Daoy (cell line): ENCODE measurements at regions not wholly inside any gene's neighbourhood (a gene's known extent, or its start where the extent isn't known, plus 50 kb on each side); places are given as distances from the start of the nearest gene placed in this dataset.

Source experiments
- DNase-seq: peaks from one replicate; pipeline ENCODE4 v3.0.0-alpha.2; 2015; ENCODE audit warnings: low read depth

GRCh38 chr2:138846216-138846821 is 66.1 kb upstream of the NXPH2 start:
- no peak for DNase-seq

DNA sequence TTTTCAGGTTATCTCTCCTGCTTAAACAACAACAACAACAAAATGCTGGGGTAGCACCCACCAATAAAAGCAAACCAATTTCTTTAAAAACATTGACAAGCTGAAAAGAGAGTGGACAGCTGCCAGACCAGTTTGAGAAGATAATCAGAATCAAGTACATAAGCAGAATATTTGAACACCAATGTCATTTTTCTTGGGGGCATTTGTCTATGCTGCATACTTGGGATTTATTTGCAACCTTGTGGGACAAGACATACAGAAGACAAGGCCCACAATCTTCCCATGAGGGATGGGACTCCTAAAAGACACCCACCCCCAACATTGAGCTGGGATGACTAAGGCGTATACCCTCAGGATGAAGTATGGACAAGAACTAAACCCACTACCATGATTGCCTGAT is 62.2 kb upstream of the NXPH2 start:
- DNase-seq, result no peak

- DNase-seq, result no peak
Observed at GRCh38 chr2:138841459-138841858, 61.3 kb upstream of the NXPH2 start.

DNA sequence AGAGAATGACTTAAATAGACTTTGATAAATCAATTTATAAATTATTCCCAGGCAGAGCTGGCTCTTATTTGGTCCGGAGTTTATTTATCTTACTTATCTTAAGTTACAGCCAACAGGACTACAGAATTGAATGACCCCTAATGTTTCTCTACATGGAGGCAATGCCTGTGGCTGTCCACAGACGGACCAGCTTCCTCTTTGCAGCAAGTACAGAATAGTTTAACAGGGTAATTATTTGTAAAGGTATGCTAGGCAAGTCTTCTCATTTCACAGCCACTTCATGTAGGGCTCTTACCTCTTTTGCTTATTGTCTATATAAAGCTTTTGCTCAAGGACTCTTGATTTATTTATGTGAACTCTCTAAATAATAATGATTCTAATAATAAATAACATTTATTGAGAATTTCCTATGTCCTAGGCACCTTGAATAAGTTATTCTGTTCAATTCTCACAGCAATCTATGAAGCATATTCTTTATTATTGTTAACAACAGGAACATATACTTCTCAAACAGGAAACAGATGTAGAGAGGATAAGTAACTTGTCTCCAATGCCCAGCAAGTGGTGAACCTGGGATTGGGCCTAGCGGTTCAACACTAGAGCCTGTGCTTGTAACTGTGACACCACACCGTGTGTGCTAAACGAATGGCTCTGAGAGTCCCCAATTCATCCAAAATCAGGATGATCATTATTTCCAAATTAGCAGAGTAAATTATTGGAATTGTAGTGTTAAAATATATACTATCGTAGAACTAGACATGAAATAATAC is 58.8 kb upstream of the NXPH2 start:
- no peak for DNase-seq

- no peak for DNase-seq
Observed at GRCh38 chr2:138831691-138832090, 51.5 kb upstream of the NXPH2 start.

DNA sequence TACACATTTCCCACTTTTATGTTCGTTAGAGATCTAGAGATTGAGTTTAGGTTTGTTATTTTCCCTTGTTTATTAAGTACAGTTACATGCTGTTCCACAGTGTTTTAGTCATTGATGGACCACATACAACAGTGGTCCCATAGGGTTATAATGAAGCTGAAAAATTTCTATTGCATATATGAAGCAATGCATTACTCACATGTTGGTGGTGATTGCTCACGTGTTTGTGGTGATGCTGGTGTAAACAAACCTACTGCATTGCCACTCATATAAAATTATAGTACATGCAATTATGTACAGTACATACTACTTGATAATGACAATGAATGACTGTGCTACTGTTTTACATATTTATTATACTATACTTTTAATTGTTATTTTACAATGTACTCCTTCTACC is 51.0 kb upstream of the NXPH2 start:
- DNase-seq, result no peak

DNA sequence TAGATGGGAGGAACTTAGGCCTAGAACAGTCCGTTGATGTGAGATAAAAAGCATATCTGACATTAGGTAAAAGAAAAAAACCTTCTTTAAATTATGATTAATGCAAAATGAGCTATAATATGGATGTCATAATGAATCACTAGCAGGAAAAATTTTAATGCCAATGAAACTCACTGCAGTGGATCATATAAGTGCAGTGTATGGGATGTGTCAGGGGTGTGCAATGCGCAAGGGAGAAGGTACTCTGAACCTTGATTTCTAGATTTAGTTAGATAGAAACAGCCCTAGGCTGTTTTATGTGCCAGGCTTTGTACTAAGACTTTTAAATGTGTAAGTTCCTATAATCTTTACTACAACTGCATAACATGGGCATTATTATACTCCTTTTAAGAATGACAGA is 50.4 kb upstream of the NXPH2 start:
- no peak for DNase-seq
